BE2C (cell line): ENCODE measurements at regions not wholly inside any gene's neighbourhood (a gene's known extent, or its start where the extent isn't known, plus 50 kb on each side); places are given as distances from the start of the nearest gene placed in this dataset.
"Not testable (repeated sequence)": the region's sequence is repeated elsewhere in the genome, so short reads cannot be mapped to it uniquely, and the experiment has no call there.

Experiments used
- DNase-seq: peaks from one replicate; pipeline ENCODE4 v3.0.0-alpha.2; 2020
- H3K27me3 ChIP-seq: fragments of 250-450 bp; sonication (Bioruptor Pico); 2 replicates; pipeline ENCODE4 v1.5.1; 2020; ENCODE audit warnings: mild to moderate bottlenecking
- H3K36me3 ChIP-seq: fragments of 250-450 bp; sonication (Bioruptor Pico); 2 replicates; pipeline ENCODE4 v1.5.1; 2020; ENCODE audit warnings: mild to moderate bottlenecking
- H3K4me1 ChIP-seq: fragments of 250-450 bp; sonication (Bioruptor Pico); 2 replicates; pipeline ENCODE4 v1.5.1; 2020
- H3K4me3 ChIP-seq: 2 replicates; pipeline ENCODE4 v1.5.1; 2011; ENCODE audit warnings: low read depth, low read length
- H3K9me3 ChIP-seq: fragments of 250-450 bp; sonication (Bioruptor Pico); 2 replicates; pipeline ENCODE4 v1.5.1; 2020
- TF ChIP-seq, protein P1 (sequence below): IDR thresholded peaks from 2 replicates; pipeline ENCODE4 v1.5.1; 2012; ENCODE audit warnings: mild to moderate bottlenecking, low read depth, low read length

DNA sequence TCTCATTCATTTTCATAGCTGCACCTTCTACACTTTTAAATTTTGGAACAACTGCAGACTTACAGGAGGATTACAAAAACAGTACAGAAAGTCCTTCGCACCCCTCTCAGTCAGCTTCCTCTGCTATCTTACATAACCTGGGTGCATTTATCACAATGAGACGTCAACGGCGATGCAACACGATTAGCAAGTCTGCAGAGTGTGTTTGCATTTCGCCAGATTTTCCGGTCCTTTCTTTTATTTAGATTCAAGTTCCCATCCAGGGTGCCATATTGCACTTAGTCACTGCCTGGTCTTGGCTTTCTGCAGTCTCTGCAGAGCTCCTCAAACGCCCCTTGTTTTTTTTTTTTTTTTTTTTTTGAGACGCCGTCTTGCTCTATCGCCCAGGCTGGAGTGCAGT is 85.9 kb downstream of the ASMT start:
- TF ChIP-seq, protein P1, sequence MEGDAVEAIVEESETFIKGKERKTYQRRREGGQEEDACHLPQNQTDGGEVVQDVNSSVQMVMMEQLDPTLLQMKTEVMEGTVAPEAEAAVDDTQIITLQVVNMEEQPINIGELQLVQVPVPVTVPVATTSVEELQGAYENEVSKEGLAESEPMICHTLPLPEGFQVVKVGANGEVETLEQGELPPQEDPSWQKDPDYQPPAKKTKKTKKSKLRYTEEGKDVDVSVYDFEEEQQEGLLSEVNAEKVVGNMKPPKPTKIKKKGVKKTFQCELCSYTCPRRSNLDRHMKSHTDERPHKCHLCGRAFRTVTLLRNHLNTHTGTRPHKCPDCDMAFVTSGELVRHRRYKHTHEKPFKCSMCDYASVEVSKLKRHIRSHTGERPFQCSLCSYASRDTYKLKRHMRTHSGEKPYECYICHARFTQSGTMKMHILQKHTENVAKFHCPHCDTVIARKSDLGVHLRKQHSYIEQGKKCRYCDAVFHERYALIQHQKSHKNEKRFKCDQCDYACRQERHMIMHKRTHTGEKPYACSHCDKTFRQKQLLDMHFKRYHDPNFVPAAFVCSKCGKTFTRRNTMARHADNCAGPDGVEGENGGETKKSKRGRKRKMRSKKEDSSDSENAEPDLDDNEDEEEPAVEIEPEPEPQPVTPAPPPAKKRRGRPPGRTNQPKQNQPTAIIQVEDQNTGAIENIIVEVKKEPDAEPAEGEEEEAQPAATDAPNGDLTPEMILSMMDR: no peak
- Histone ChIP-seq H3K4me3 (no peak overlapping the region), H3K27me3 (no peaks in the 10 kb centered on the region), H3K36me3 (no peaks in the 10 kb centered on the region), H3K9me3 (no peaks in the 10 kb centered on the region), H3K4me1 (no peaks in the 10 kb centered on the region)
- no peak for DNase-seq

DNA sequence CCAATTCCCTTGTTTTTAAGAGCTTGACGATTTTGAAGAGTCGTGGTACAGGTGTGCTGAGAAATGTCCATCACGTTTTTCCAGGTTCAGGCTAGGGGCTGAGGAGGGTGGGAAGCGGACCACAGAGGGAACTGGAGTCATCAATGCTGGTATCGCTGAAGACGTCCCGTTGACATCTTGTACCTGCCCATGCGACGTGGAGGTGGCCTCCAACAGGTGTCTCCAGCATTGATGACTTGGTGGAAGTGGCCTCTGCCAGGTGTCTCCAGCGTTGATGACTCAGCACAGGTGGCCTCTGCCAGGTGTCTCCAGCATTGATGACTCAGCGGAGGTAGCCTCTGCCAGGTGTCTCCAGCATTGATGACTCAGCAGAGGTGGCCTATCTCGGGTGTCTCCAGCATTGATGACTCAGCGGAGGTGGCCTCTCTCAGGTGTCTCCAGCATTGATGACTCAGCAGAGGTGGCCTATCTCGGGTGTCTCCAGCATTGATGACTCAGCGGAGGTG is 86.6 kb downstream of the ASMT start:
- not testable (repeated sequence) for H3K36me3 ChIP-seq, H3K9me3 ChIP-seq, H3K4me3 ChIP-seq, H3K27me3 ChIP-seq, DNase-seq, H3K4me1 ChIP-seq

DNA sequence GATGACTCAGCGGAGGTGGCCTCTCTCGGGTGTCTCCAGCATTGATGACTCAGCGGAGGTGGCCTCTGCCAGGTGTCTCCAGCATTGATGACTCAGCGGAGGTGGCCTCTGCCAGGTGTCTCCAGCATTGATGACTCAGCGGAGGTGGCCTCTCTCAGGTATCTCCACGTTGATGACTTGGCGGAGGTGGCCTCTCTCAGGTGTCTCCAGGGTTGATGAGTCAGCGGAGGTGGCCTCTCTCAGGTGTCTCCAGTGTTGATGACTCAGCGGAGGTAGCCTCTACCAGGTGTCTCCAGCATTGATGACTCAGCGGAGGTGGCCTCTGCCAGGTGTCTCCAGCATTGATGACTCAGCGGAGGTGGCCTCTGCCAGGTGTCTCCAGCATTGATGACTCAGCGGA is 87.3 kb downstream of the ASMT start:
- H3K36me3 ChIP-seq, H3K4me1 ChIP-seq, H3K4me3 ChIP-seq, H3K27me3 ChIP-seq, H3K9me3 ChIP-seq, DNase-seq: not testable (repeated sequence)

DNA sequence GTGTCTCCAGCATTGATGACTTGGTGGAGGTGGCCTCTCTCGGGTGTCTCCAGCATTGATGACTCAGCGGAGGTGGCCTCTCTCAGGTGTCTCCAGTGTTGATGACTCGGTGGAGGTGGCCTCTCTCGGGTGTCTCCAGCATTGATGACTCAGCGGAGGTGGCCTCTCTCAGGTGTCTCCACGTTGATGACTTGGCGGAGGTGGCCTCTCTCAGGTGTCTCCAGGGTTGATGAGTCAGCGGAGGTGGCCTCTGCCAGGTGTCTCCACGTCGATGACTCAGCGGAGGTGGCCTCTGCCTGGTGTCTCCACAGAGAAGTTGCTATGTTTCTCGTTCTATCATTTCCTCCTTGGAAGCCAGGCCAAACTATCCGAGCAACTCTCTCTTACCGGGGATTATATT is 87.7 kb downstream of the ASMT start:
- H3K36me3 ChIP-seq, H3K4me1 ChIP-seq, H3K27me3 ChIP-seq, DNase-seq, H3K4me3 ChIP-seq, H3K9me3 ChIP-seq: not testable (repeated sequence)

DNA sequence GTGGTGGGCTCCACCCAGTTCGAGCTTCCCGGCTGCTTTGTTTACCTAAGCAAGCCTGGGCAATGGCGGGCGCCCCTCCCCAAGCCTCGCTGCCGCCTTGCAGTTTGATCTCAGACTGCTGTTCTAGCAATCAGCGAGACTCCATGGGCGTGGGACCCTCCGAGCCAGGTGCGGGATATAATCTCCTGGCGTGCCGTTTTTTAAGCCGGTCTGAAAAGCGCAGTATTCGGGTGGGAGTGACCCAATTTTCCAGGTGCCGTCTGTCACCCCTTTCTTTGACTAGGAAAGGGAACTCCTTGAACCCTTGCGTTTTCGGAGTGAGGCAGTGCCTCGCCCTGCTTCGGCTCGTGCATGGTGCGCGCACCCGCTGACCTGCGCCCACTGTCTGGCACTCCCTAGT is 94.4 kb downstream of the ASMT start:
- H3K9me3 ChIP-seq, DNase-seq, H3K4me3 ChIP-seq, H3K27me3 ChIP-seq, H3K4me1 ChIP-seq, H3K36me3 ChIP-seq: not testable (repeated sequence)

DNA sequence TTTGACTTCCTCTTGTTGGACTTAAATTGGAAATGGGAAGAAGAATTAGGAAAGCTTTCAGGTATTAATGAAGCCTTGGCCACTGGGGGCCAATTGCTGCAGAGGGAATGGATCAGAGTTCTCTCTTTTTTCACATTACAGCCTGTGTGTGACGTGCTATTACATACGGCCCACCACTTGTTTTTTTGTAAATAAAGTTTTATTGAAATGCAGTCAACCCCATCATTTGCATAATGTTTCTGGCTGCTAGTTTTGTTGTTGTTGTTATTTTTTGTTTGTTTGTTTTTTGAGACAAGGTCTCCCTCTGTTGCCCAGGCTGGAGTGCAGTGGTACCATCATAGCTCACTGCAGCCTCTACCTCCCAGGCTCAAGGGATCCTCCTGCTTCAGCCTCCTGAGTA is 98.4 kb downstream of the ASMT start:
- Histone ChIP-seq H3K36me3 (no peaks in the 10 kb centered on the region), H3K4me1 (no peaks in the 10 kb centered on the region), H3K4me3 (no peak overlapping the region), H3K27me3 (no peaks in the 10 kb centered on the region), H3K9me3 (no peaks in the 10 kb centered on the region)
- DNase-seq: no peak
- TF ChIP-seq, protein P1: no peak

DNA sequence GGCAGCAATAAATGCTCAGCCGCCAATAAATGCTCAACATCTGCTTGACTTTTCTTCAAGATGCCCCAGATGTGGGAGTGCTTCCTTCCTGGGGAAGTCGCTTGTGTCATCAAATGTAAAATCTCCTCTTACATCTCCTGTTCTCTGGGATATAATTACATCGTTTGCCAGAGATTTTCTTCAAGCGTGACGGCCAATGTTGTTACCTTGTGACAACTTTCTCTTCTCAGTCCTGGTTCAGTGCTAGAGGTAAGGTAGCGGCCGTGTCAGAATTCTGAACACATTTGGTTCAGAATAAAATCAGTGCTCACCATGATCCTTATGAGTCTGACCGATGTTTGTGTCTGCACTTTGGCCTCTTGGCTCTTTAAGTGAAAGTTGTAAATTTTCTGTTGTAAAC is 102.5 kb downstream of the ASMT start:
- no peaks in the 10 kb centered on the region for H3K36me3 ChIP-seq
- H3K27me3 ChIP-seq: no peaks in the 10 kb centered on the region
- H3K9me3 ChIP-seq: no peaks in the 10 kb centered on the region
- TF ChIP-seq, protein P1: no peak
- H3K4me3 ChIP-seq: no peak overlapping the region
- H3K4me1 ChIP-seq: no peaks in the 10 kb centered on the region
- no peak for DNase-seq

DNA sequence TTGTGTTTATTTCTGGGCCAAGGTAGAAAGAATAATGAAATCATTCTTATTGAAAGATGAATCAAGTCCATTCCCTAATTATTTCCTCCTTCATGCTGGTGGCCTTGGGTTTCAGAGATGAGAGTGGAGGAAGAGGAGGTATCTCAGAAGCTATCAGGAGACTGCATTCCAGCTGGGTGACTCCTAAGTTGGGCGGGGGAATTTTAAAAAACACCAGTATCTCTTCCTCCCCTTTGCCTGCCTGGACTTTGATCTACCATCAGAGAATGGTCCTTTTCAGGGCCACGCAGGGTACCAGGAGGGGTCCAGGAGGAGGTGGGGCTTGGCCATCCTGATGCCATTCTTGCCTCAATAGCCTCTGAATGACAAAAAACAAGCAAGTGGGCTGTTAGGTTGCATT is 104.4 kb downstream of the ASMT start:
- H3K27me3 ChIP-seq: no peaks in the 10 kb centered on the region
- H3K36me3 ChIP-seq: no peaks in the 10 kb centered on the region
- no peaks in the 10 kb centered on the region for H3K4me1 ChIP-seq
- DNase-seq: no peak
- TF ChIP-seq, protein P1: no peak
- no peaks in the 10 kb centered on the region for H3K9me3 ChIP-seq
- H3K4me3 ChIP-seq: no peak overlapping the region
